GM19452 (cell line): ENCODE measurements at regions not wholly inside any gene's neighbourhood (a gene's known extent, or its start where the extent isn't known, plus 50 kb on each side); places are given as distances from the start of the nearest gene placed in this dataset.

Experiments used
- ATAC-seq: cut with Tn5 transposase; IDR thresholded peaks from one replicate; pipeline ENCODE4 v1.9.1; 2021; ENCODE audit not compliant: unreplicated experiment

- ATAC-seq: no peak
Measured at GRCh38 chr5:103953601-103954382, 391.2 kb upstream of the NUDT12 start.

- ATAC-seq: no peak
Measured at GRCh38 chr5:103951776-103952175, 389.2 kb upstream of the NUDT12 start.

GRCh38 chr5:103943230-103943629, 380.6 kb upstream of the NUDT12 start:
- ATAC-seq: no peak

- ATAC-seq: no peak
Measured at GRCh38 chr5:103942587-103943186, 380.1 kb upstream of the NUDT12 start.

GRCh38 chr5:103941596-103941995, 379.0 kb upstream of the NUDT12 start:
- no peak for ATAC-seq

GRCh38 chr5:103938146-103938695, 375.6 kb upstream of the NUDT12 start:
- ATAC-seq: no peak

GRCh38 chr5:103929338-103930013, 366.9 kb upstream of the NUDT12 start:
- no peak for ATAC-seq

GRCh38 chr5:103927739-103928138, 365.1 kb upstream of the NUDT12 start:
- no peak for ATAC-seq

GRCh38 chr5:103923616-103924168, 361.1 kb upstream of the NUDT12 start:
- ATAC-seq: no peak

GRCh38 chr5:103919506-103919905, 356.9 kb upstream of the NUDT12 start:
- no peak for ATAC-seq

GRCh38 chr5:103918668-103919367, 356.2 kb upstream of the NUDT12 start:
- ATAC-seq: no peak

- no peak for ATAC-seq
Measured at GRCh38 chr5:103915081-103915480, 352.5 kb upstream of the NUDT12 start.

GRCh38 chr5:103910786-103911185, 348.2 kb upstream of the NUDT12 start:
- no peak for ATAC-seq

- no peak for ATAC-seq
Measured at GRCh38 chr5:103910011-103910410, 347.4 kb upstream of the NUDT12 start.

- ATAC-seq: no peak
Measured at GRCh38 chr5:103909391-103909790, 346.8 kb upstream of the NUDT12 start.

GRCh38 chr5:103908336-103909080, 345.9 kb upstream of the NUDT12 start:
- ATAC-seq: no peak

- no peak for ATAC-seq
Measured at GRCh38 chr5:103907001-103907400, 344.4 kb upstream of the NUDT12 start.

GRCh38 chr5:103904651-103905050, 342.1 kb upstream of the NUDT12 start:
- ATAC-seq: no peak

- no peak for ATAC-seq
Measured at GRCh38 chr5:103902893-103903292, 340.3 kb upstream of the NUDT12 start.

GRCh38 chr5:103901885-103902284, 339.3 kb upstream of the NUDT12 start:
- no peak for ATAC-seq
